Endothelial cell of umbilical vein (primary cell): ENCODE measurements at regions not wholly inside any gene's neighbourhood (a gene's known extent, or its start where the extent isn't known, plus 50 kb on each side); places are given as distances from the start of the nearest gene placed in this dataset.

Experiments
- BruUV-seq: library from RNA; stranded (reverse); fragments of 400-500 nt; replicated peaks from 2 replicates; lab custom pipeline; 2021; lab: Mats Ljungman, UMichigan
- CTCF ChIA-PET: fragments of 300-600, 350-600 bp; sonication (Branson Sonifier 250); formaldehyde crosslinking; loops from one replicate; lab custom pipeline; 2021; ENCODE audit warnings: antibody characterized with exemption, inconsistent platforms; lab: Charles Lee
- POLR2A ChIA-PET: fragments of 300-600, 350-600 bp; sonication (Branson Sonifier 250); formaldehyde crosslinking; loops from one replicate; lab custom pipeline; 2021; ENCODE audit warnings: antibody characterized with exemption, inconsistent platforms; lab: Charles Lee
- DNase-seq: peaks from one replicate; pipeline ENCODE4 v3.0.0-alpha.2; 2011; ENCODE audit warnings: low read depth, low spot score
- FAIRE-seq: peaks from 2 replicates; lab custom pipeline; 2011; peaks lifted over from hg19 to GRCh38; lab: Jason Lieb, UNC
- H2AFZ ChIP-seq: 2 replicates; pipeline ENCODE4 v1.6.0; 2012; ENCODE audit warnings: low read depth, low read length, control low read depth, inconsistent platforms
- H3K27ac ChIP-seq: 2 replicates; pipeline ENCODE4 v1.5.1; 2011; ENCODE audit warnings: low read depth, mild to moderate bottlenecking, control low read depth, low read length, moderate library complexity; ENCODE audit not compliant: insufficient read depth
- H3K27me3 ChIP-seq, 2 experiments: 2 replicates each; pipeline versions ENCODE4 v1.6.0 to v1.6.1; 2011; ENCODE audit warnings: low read length in 2 of 2, mixed read lengths in 1 of 2; ENCODE audit not compliant: control insufficient read depth in 2 of 2, insufficient read depth in 2 of 2
- H3K36me3 ChIP-seq, 2 experiments: 2 replicates in 1 of 2; 3 replicates in 1 of 2; pipeline ENCODE4 v1.5.1; 2011; ENCODE audit warnings: low read length in 2 of 2, mild to moderate bottlenecking in 1 of 2, moderate library complexity in 1 of 2; ENCODE audit not compliant: control insufficient read depth in 2 of 2, insufficient read depth in 2 of 2; ENCODE audit errors: extremely low read depth in 1 of 2
- H3K4me1 ChIP-seq: 3 replicates; pipeline ENCODE4 v1.5.1; 2011; ENCODE audit warnings: mild to moderate bottlenecking, low read length; ENCODE audit not compliant: control insufficient read depth, insufficient read depth; ENCODE audit errors: extremely low read depth
- H3K4me2 ChIP-seq: 2 replicates; pipeline ENCODE4 v1.6.1; 2011; ENCODE audit warnings: low read length, control low read depth, mixed read lengths; ENCODE audit not compliant: insufficient read depth
- H3K4me3 ChIP-seq, 3 experiments: fragments of 200-600 bp in 1 of 3; sonication (generic), shearing (Covaris generic) in 1 of 3; replicated peaks in 1 of 3; 2 replicates each; pipeline ENCODE4 v1.5.1; 2011 to 2016; ENCODE audit warnings: control low read depth in 3 of 3, low read length in 3 of 3, mild to moderate bottlenecking in 2 of 3, inconsistent platforms in 1 of 3, low read depth in 1 of 3, moderate library complexity in 1 of 3; ENCODE audit not compliant: insufficient read depth in 1 of 3
- H3K79me2 ChIP-seq: 2 replicates; pipeline ENCODE4 v1.6.0; 2012; ENCODE audit warnings: low read length, inconsistent platforms; ENCODE audit not compliant: control insufficient read depth, insufficient read depth
- H3K9ac ChIP-seq: replicated peaks from 2 replicates; pipeline ENCODE3; 2011; ENCODE audit warnings: low read length, control low read depth; ENCODE audit not compliant: insufficient read depth; ENCODE audit errors: extremely low read depth
- H3K9me1 ChIP-seq: replicated peaks from 3 replicates; pipeline ENCODE4 v1.6.0; 2011; ENCODE audit warnings: mild to moderate bottlenecking, low read length; ENCODE audit not compliant: control insufficient read depth, insufficient read depth; ENCODE audit errors: extremely low read depth
- H3K9me3 ChIP-seq: replicated peaks from 2 replicates; pipeline ENCODE4 v1.5.1; 2012; ENCODE audit warnings: low read length, inconsistent platforms; ENCODE audit not compliant: control insufficient read depth, insufficient read depth
- H4K20me1 ChIP-seq: replicated peaks from 2 replicates; pipeline ENCODE3; 2011; ENCODE audit warnings: mild to moderate bottlenecking, low read length; ENCODE audit not compliant: control insufficient read depth, insufficient read depth; ENCODE audit errors: extremely low read depth
- EZH2 ChIP-seq: IDR thresholded peaks from 2 replicates; pipeline ENCODE4 v1.6.1; 2012; ENCODE audit warnings: borderline replicate concordance, low read depth, mild to moderate bottlenecking, moderate library complexity, low read length, inconsistent platforms; ENCODE audit not compliant: severe bottlenecking
- FOS ChIP-seq: IDR thresholded peaks from 2 replicates; pipeline ENCODE4 v1.6.1; 2011; ENCODE audit warnings: mild to moderate bottlenecking, low read length, moderate library complexity, borderline replicate concordance; ENCODE audit not compliant: insufficient read depth
- GATA2 ChIP-seq: IDR thresholded peaks from 2 replicates; pipeline ENCODE4 v1.7.0; 2011; ENCODE audit warnings: low read depth, mild to moderate bottlenecking, moderate library complexity, mixed read lengths, low read length; ENCODE audit not compliant: insufficient read length, insufficient read depth
- JUN ChIP-seq: IDR thresholded peaks from 2 replicates; pipeline ENCODE4 v1.6.1; 2011; ENCODE audit warnings: borderline replicate concordance, low read depth; ENCODE audit not compliant: insufficient read length, insufficient read depth
- MYC ChIP-seq: IDR thresholded peaks from one replicate; pipeline ENCODE4 v1.6.1; 2011; ENCODE audit warnings: mild to moderate bottlenecking, low read depth, low read length
- POLR2A ChIP-seq: IDR thresholded peaks from 2 replicates; pipeline ENCODE4 v1.6.1; 2012; ENCODE audit warnings: low read depth, mild to moderate bottlenecking, control low read depth, low read length
- POLR2AphosphoS5 ChIP-seq: IDR thresholded peaks from 2 replicates; pipeline ENCODE4 v1.6.1; 2012; ENCODE audit warnings: low read depth, mild to moderate bottlenecking, control low read depth, low read length, moderate library complexity; ENCODE audit not compliant: insufficient read depth
- dilution Hi-C: fragments of 300-500 bp; cut with MboI; formaldehyde crosslinking; loops from one replicate; pipeline ENCODE4 v1.15.0; 2019; ENCODE audit warnings: low sequenced_read_pairs; ENCODE audit not compliant: extremely low pct_ligation_motif_present
- intact Hi-C: fragments of 100-400 bp; cut with micrococcal nuclease; formaldehyde crosslinking; loops from one replicate; pipeline ENCODE4 v1.10.0; 2022
- TF ChIP-seq, protein P1 (sequence below), 2 donors: IDR thresholded peaks; 1 replicate in 1 of 2; 2 replicates in 1 of 2; pipeline ENCODE4 v1.5.1; 2011; ENCODE audit warnings: low read length in 2 of 2, mild to moderate bottlenecking in 2 of 2, moderate library complexity in 2 of 2, control low read depth in 1 of 2, inconsistent platforms in 1 of 2, low read depth in 1 of 2; ENCODE audit not compliant: insufficient read depth in 1 of 2; ENCODE audit errors: extremely low read depth in 1 of 2
- TF ChIP-seq, protein P2 (sequence below): IDR thresholded peaks from 2 replicates; pipeline ENCODE4 v1.6.1; 2011; ENCODE audit not compliant: insufficient read depth, insufficient read length

DNA sequence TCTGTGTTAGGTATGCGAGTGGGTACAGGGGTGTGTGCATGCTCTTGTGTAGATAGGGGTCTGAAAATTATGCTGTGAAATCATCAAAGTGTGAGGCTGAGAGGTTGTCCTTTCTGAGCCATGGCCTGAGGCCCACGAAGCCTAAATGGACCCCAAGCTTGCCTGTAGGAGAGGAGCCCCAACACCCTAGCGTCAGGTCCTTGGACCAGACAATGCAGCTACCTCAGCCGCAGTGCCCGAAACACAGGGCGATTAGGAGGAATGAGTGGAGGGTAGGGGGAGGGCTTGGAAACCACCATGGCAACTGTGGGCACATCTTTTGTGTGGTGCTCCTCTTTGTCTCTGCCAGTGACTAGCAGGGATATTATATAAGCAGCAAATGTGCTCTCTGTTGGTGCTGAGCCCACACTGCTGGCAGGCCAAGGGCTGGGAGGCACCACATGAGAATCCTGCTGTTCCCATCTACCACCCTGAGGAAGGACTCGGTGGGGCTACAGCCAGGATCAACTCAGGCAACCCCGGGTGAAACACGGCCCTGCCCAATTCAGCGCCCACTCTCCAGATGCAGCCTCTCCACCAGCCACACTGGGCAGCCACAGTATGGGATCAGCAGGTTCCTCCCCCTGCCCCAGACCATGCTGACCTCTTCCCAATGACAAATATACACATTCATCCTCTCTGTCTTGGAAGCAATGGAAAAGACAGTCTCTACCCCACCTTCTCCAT, 84.6 kb upstream of the FSTL4 start:
- CTCF ChIA-PET: no interaction called here
- intact Hi-C loops: no loop called here
- Histone ChIP-seq H3K9ac (no peak overlapping the region), H3K4me2 (no peak overlapping the region), H3K27me3 (peaks cover 0 to 6% of the 10 kb centered on the region in 2 experiments), H2AFZ (no peak overlapping the region), H3K9me3 (no peaks in the 10 kb centered on the region), H3K9me1 (no peaks in the 10 kb centered on the region), H3K36me3 (no peaks in the 10 kb centered on the region), H3K27ac (no peak overlapping the region), H4K20me1 (no peaks in the 10 kb centered on the region), H3K4me1 (no peaks in the 10 kb centered on the region), H3K79me2 (no peaks in the 10 kb centered on the region), H3K4me3 (no peak overlapping the region)
- BruUV-seq: no TSS peak
- FAIRE-seq (no peak), DNase-seq (no peak)
- TF ChIP-seq, protein P1, sequence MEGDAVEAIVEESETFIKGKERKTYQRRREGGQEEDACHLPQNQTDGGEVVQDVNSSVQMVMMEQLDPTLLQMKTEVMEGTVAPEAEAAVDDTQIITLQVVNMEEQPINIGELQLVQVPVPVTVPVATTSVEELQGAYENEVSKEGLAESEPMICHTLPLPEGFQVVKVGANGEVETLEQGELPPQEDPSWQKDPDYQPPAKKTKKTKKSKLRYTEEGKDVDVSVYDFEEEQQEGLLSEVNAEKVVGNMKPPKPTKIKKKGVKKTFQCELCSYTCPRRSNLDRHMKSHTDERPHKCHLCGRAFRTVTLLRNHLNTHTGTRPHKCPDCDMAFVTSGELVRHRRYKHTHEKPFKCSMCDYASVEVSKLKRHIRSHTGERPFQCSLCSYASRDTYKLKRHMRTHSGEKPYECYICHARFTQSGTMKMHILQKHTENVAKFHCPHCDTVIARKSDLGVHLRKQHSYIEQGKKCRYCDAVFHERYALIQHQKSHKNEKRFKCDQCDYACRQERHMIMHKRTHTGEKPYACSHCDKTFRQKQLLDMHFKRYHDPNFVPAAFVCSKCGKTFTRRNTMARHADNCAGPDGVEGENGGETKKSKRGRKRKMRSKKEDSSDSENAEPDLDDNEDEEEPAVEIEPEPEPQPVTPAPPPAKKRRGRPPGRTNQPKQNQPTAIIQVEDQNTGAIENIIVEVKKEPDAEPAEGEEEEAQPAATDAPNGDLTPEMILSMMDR (IDR thresholded peaks at IDR 0.05; ENCODE audit: extremely low read depth in 1 of 2, insufficient read depth in 1 of 2, low read depth in 1 of 2, low read length in 2 of 2): no peak
- TF ChIP-seq POLR2A (no peak), POLR2AphosphoS5 (no peak), FOS (no peak), EZH2 (no peak), GATA2 (no peak), JUN (no peak), MYC (no peak)
- TF ChIP-seq, protein P2, sequence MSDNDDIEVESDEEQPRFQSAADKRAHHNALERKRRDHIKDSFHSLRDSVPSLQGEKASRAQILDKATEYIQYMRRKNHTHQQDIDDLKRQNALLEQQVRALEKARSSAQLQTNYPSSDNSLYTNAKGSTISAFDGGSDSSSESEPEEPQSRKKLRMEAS: no peak
- POLR2A ChIA-PET: no interaction called here
- dilution Hi-C loops: no loop called here
